Ovary (tissue), 3 donors: ENCODE measurements at regions not wholly inside any gene's neighbourhood (a gene's known extent, or its start where the extent isn't known, plus 50 kb on each side); places are given as distances from the start of the nearest gene placed in this dataset.
"Not testable (repeated sequence)": the region's sequence is repeated elsewhere in the genome, so short reads cannot be mapped to it uniquely, and the experiment has no call there.

Experiments
- CTCF ChIP-seq, 3 donors: fragments of 450-650 bp in 2 of 3; fragments of 200-600 bp in 1 of 3; IDR thresholded peaks; one replicate each; pipeline versions ENCODE4 v1.5.1 to v1.8.0; 2016 to 2022; ENCODE audit warnings: antibody characterized with exemption in 3 of 3, mild to moderate bottlenecking in 1 of 3
- EP300 ChIP-seq: sonication (generic); formaldehyde crosslinking; IDR thresholded peaks from one replicate; pipeline ENCODE4 v1.6.1; 2017; ENCODE audit warnings: antibody characterized with exemption
- donor health status: DM: no; HTN: no; CAD: no.

DNA sequence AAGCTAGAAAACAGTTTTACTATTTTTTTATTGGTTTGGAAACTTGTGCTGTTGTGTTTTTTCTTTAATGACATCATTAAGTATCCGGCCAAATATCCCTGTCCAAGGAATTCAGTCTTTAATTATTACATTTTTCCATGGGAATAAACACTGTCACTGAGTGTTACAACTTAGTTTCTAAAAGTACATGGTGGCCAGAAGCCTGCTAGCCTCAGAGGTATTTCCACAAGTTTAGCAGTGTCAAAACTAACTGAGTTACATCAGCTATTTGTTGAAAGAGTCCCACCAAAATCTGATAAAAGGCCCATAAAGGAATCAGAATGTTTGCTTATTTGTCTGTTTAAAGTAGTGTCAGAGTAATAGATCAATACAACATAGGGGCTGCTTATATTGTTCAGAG, 331.6 kb downstream of the GOLGA6L6 start:
- TF ChIP-seq CTCF (IDR thresholded peaks at IDR 0.05); EP300: not testable (repeated sequence)
